WTC11 (cell line): ENCODE measurements at regions not wholly inside any gene's neighbourhood (a gene's known extent, or its start where the extent isn't known, plus 50 kb on each side); places are given as distances from the start of the nearest gene placed in this dataset.

ENCODE experiments used
- CREB1 ChIP-seq: sonication (generic); formaldehyde crosslinking; IDR thresholded peaks from 2 replicates; pipeline ENCODE4 v1.8.0; 2023; ENCODE audit warnings: mild to moderate bottlenecking, missing genetic modification reagents
- CTCF ChIP-seq: fragments of 200-600 bp; IDR thresholded peaks from 2 replicates; pipeline ENCODE4 v1.8.0; 2022; ENCODE audit warnings: antibody characterized with exemption
- ELF4 ChIP-seq: sonication (generic); formaldehyde crosslinking; IDR thresholded peaks from 2 replicates; pipeline ENCODE4 v1.8.1; 2022; ENCODE audit warnings: low read depth, mild to moderate bottlenecking, moderate library complexity, missing genetic modification reagents
- FOXP4 ChIP-seq: sonication (generic); formaldehyde crosslinking; IDR thresholded peaks from 2 replicates; pipeline ENCODE4 v1.8.0; 2022; ENCODE audit warnings: mild to moderate bottlenecking, missing genetic modification reagents
- KAT7 ChIP-seq: sonication (generic); formaldehyde crosslinking; IDR thresholded peaks from 2 replicates; pipeline ENCODE4 v1.8.1; 2023; ENCODE audit warnings: missing genetic modification reagents, mild to moderate bottlenecking, borderline replicate concordance
- MAX ChIP-seq: sonication (generic); formaldehyde crosslinking; IDR thresholded peaks from 2 replicates; pipeline ENCODE4 v1.8.0; 2022; ENCODE audit warnings: mild to moderate bottlenecking, missing genetic modification reagents
- NR3C1 ChIP-seq: sonication (generic); formaldehyde crosslinking; conservative IDR thresholded peaks from 2 replicates; pipeline ENCODE4 v1.8.1; 2023; ENCODE audit warnings: low read depth, mild to moderate bottlenecking, missing genetic modification reagents
- ZNF121 ChIP-seq: sonication (generic); formaldehyde crosslinking; IDR thresholded peaks from 2 replicates; pipeline ENCODE4 v1.8.0; 2023; ENCODE audit warnings: missing genetic modification reagents
- TF ChIP-seq, protein P1 (sequence below): sonication (generic); formaldehyde crosslinking; IDR thresholded peaks from 2 replicates; pipeline ENCODE4 v1.8.1; 2022; ENCODE audit warnings: missing genetic modification reagents, borderline replicate concordance

- no peak for TF ChIP-seq CTCF
- TF ChIP-seq ELF4, result no peak
- no peak for TF ChIP-seq NR3C1 (CRISPR knock-in tag)
- TF ChIP-seq, protein P1, sequence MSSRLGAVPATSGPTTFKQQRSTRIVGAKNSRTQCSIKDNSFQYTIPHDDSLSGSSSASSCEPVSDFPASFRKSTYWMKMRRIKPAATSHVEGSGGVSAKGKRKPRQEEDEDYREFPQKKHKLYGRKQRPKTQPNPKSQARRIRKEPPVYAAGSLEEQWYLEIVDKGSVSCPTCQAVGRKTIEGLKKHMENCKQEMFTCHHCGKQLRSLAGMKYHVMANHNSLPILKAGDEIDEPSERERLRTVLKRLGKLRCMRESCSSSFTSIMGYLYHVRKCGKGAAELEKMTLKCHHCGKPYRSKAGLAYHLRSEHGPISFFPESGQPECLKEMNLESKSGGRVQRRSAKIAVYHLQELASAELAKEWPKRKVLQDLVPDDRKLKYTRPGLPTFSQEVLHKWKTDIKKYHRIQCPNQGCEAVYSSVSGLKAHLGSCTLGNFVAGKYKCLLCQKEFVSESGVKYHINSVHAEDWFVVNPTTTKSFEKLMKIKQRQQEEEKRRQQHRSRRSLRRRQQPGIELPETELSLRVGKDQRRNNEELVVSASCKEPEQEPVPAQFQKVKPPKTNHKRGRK, result no peak
- TF ChIP-seq KAT7 (CRISPR knock-in tag), result no peak
- TF ChIP-seq FOXP4 (CRISPR knock-in tag), result no peak
- no peak for TF ChIP-seq MAX (CRISPR knock-in tag)
- no peak for TF ChIP-seq ZNF121
- no peak for TF ChIP-seq CREB1 (CRISPR knock-in tag)
These were observed 1056.7 kb downstream of the STIM2 start for GRCh38 chr4:27917381-27917780.
